ENCODE measurements at regions not wholly inside any gene's neighbourhood (a gene's known extent, or its start where the extent isn't known, plus 50 kb on each side); places are given as distances from the start of the nearest gene placed in this dataset.

DNA sequence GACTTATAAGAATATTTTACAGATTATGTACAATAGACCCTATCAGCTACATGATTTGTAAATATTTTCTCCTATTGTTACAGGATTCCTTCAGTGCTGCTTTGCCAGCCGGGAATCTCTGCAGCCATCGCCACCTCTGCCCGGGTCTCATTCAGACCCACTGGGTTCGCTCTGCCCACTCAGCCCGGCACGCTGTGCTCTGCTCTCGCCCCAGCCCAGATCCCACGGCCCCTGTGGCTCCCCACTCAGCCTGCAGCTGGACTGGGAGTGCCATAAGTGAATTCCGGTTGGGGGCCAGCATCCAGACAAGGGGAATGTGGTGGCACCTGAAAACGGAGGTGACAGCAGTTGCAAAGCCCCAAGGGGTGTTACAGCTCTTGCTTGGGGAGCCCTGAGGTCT is 71.8 kb downstream of the NPAP1 start:
- H3K9me3 ChIP-seq (ENCODE audit: control insufficient read depth, low read depth, low read length), result peaks cover 4% of the 10 kb centered on the region

DNA sequence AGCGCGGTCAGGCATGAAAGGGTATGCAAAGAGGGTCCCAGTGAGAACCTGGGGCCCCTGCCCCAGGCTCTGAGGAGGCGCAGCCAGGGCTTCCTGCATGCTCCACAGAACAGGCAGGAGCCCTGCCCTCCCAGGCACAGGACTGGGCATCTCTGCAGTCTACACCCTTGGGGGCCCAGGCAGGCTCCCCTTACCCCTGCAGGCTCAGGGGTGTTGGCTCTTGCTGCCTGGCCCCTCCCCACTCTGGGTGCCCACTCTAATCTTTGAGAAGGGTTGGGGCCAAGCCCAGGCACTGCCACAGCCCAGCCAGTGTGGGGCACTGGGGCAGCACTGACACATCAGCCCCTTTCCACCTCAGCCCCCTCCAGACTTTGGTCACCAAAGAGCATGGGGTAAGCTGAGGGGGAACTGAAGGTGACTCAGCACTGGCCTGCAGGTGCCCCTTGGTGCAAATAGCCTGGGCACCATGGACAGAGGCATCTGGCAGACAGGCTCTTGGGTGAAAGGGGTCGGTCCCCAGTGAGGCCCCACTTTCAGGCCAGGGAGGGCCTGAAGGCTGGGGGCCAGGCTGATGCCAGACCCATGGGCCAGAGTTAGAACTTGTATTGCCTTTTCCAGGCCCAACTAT is 73.4 kb downstream of the NPAP1 start:
- dilution Hi-C loops (cut with MboI; ENCODE audit: extremely low pct_ligation_motif_present, low sequenced_read_pairs), result no loop called here

More for the DNA sequence above, 71.8 kb downstream of the NPAP1 start:
- H3K36me3 ChIP-seq (ENCODE audit: control insufficient read depth in 2 of 2, extremely low read depth in 1 of 2, insufficient read depth in 2 of 2, low read length in 2 of 2), result no peaks in the 10 kb centered on the region
- no peaks in the 10 kb centered on the region for H4K20me1 ChIP-seq (ENCODE audit: control insufficient read depth, extremely low read depth, insufficient read depth, low read length)
- no peak overlapping the region for H3K9ac ChIP-seq (ENCODE audit: control insufficient read depth, extremely low read depth, insufficient read depth, low read length)
- no peaks in the 10 kb centered on the region for H3K79me2 ChIP-seq (ENCODE audit: control insufficient read depth, insufficient read depth, low read length)
- no peak overlapping the region for H2AFZ ChIP-seq (ENCODE audit: control insufficient read depth, low read length)
- no peak for TF ChIP-seq EZH2 (IDR thresholded peaks at IDR 0.05; ENCODE audit: low read length)
- TF ChIP-seq, protein P1, sequence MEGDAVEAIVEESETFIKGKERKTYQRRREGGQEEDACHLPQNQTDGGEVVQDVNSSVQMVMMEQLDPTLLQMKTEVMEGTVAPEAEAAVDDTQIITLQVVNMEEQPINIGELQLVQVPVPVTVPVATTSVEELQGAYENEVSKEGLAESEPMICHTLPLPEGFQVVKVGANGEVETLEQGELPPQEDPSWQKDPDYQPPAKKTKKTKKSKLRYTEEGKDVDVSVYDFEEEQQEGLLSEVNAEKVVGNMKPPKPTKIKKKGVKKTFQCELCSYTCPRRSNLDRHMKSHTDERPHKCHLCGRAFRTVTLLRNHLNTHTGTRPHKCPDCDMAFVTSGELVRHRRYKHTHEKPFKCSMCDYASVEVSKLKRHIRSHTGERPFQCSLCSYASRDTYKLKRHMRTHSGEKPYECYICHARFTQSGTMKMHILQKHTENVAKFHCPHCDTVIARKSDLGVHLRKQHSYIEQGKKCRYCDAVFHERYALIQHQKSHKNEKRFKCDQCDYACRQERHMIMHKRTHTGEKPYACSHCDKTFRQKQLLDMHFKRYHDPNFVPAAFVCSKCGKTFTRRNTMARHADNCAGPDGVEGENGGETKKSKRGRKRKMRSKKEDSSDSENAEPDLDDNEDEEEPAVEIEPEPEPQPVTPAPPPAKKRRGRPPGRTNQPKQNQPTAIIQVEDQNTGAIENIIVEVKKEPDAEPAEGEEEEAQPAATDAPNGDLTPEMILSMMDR (optimal IDR thresholded peaks at IDR 0.05 in 1 of 3, IDR thresholded peaks at IDR 0.05 in 1 of 3, conservative IDR thresholded peaks at IDR 0.05 in 1 of 3; ENCODE audit: extremely low read depth in 1 of 3, insufficient read depth in 2 of 3, low read length in 3 of 3), result no peak
- no peak for FAIRE-seq
- DNase-seq (ENCODE audit: low read depth, low spot score), result no peak
- no peak overlapping the region for H3K27ac ChIP-seq (ENCODE audit: control insufficient read depth, insufficient read depth, low read length)
- dilution Hi-C loops (cut with MboI; ENCODE audit: extremely low pct_ligation_motif_present, low sequenced_read_pairs), result no loop called here
- H3K4me3 ChIP-seq (ENCODE audit: control insufficient read depth in 2 of 3, extremely low read depth in 1 of 3, insufficient read depth in 2 of 3, low read depth in 1 of 3, low read length in 3 of 3), result no peak overlapping the region
- no peaks in the 10 kb centered on the region for H3K9me1 ChIP-seq (ENCODE audit: control insufficient read depth, extremely low read depth, insufficient read depth, low read length)
- no peaks in the 10 kb centered on the region for H3K4me1 ChIP-seq (ENCODE audit: control insufficient read depth, extremely low read depth, insufficient read depth, low read length)
- H3K27me3 ChIP-seq (ENCODE audit: control insufficient read depth, extremely low read depth, insufficient read depth, low read length), result no peaks in the 10 kb centered on the region
- H3K4me2 ChIP-seq (ENCODE audit: control insufficient read depth, extremely low read depth, insufficient read depth, low read depth, low read length), result no peak overlapping the region

More for the DNA sequence above, 73.4 kb downstream of the NPAP1 start:
- no peak overlapping the region for H3K4me2 ChIP-seq (ENCODE audit: control insufficient read depth, extremely low read depth, insufficient read depth, low read depth, low read length)
- H3K36me3 ChIP-seq (ENCODE audit: control insufficient read depth in 2 of 2, extremely low read depth in 1 of 2, insufficient read depth in 2 of 2, low read length in 2 of 2), result no peaks in the 10 kb centered on the region
- no peak overlapping the region for H3K9ac ChIP-seq (ENCODE audit: control insufficient read depth, extremely low read depth, insufficient read depth, low read length)
- no peak overlapping the region for H3K4me3 ChIP-seq (ENCODE audit: control insufficient read depth in 2 of 3, extremely low read depth in 1 of 3, insufficient read depth in 2 of 3, low read depth in 1 of 3, low read length in 3 of 3)
- H3K9me3 ChIP-seq (ENCODE audit: control insufficient read depth, low read depth, low read length), result peaks cover 4% of the 10 kb centered on the region
- H4K20me1 ChIP-seq (ENCODE audit: control insufficient read depth, extremely low read depth, insufficient read depth, low read length), result no peaks in the 10 kb centered on the region
- H3K4me1 ChIP-seq (ENCODE audit: control insufficient read depth, extremely low read depth, insufficient read depth, low read length), result no peaks in the 10 kb centered on the region
- no peak overlapping the region for H2AFZ ChIP-seq (ENCODE audit: control insufficient read depth, low read length)
- H3K27me3 ChIP-seq (ENCODE audit: control insufficient read depth, extremely low read depth, insufficient read depth, low read length), result no peaks in the 10 kb centered on the region
- FAIRE-seq (no peak), DNase-seq (ENCODE audit: low read depth, low spot score) (no peak)
- H3K79me2 ChIP-seq (ENCODE audit: control insufficient read depth, insufficient read depth, low read length), result no peaks in the 10 kb centered on the region
- TF ChIP-seq EZH2 (IDR thresholded peaks at IDR 0.05; ENCODE audit: low read length), result no peak
- TF ChIP-seq, protein P1 (optimal IDR thresholded peaks at IDR 0.05 in 1 of 3, IDR thresholded peaks at IDR 0.05 in 1 of 3, conservative IDR thresholded peaks at IDR 0.05 in 1 of 3; ENCODE audit: extremely low read depth in 1 of 3, insufficient read depth in 2 of 3, low read length in 3 of 3), result no peak
- H3K27ac ChIP-seq (ENCODE audit: control insufficient read depth, insufficient read depth, low read length), result no peak overlapping the region
- no peaks in the 10 kb centered on the region for H3K9me1 ChIP-seq (ENCODE audit: control insufficient read depth, extremely low read depth, insufficient read depth, low read length)
